PC-9 (cell line): ENCODE measurements at regions not wholly inside any gene's neighbourhood (a gene's known extent, or its start where the extent isn't known, plus 50 kb on each side); places are given as distances from the start of the nearest gene placed in this dataset.

Experiments used
- BruUV-seq: library from RNA; stranded (reverse); fragments of 400-500 nt; replicated peaks from 2 replicates; lab custom pipeline; 2021; lab: Mats Ljungman, UMichigan
- CTCF ChIA-PET: fragments of 300-600 bp; sonication (Branson Sonifier 250); formaldehyde crosslinking; loops from one replicate; lab custom pipeline; 2022; ENCODE audit warnings: antibody characterized with exemption; lab: Charles Lee
- POLR2A ChIA-PET: fragments of 300-600 bp; sonication (Branson Sonifier 250); formaldehyde crosslinking; loops from one replicate; lab custom pipeline; 2022; ENCODE audit warnings: antibody characterized with exemption; ENCODE audit not compliant: unreplicated experiment; lab: Charles Lee
- DNase-seq, 2 experiments: peaks; one replicate each; pipeline versions ENCODE4 v3.0.0 to v3.0.0-alpha.2; 2015 to 2022; ENCODE audit warnings: mixed read lengths in 1 of 2
- H2AFZ ChIP-seq: fragments of 200-600 bp; sonication (generic); 2 replicates; pipeline ENCODE4 v1.8.1; 2017; ENCODE audit warnings: antibody characterized with exemption
- H3F3A ChIP-seq: fragments of 200-600 bp; sonication (generic); 2 replicates; pipeline ENCODE4 v1.8.1; 2017; ENCODE audit warnings: antibody characterized with exemption, mild to moderate bottlenecking, low read depth; ENCODE audit not compliant: insufficient read depth
- H3K27ac ChIP-seq: fragments of 200-600 bp; sonication (generic); 2 replicates; pipeline ENCODE4 v1.6.1; 2016; ENCODE audit warnings: mixed run types
- H3K27me3 ChIP-seq: fragments of 200-600 bp; sonication (generic); 2 replicates; pipeline ENCODE4 v1.6.1; 2016; ENCODE audit warnings: low read depth, mixed run types; ENCODE audit not compliant: insufficient read depth
- H3K36me3 ChIP-seq: fragments of 200-600 bp; sonication (generic); 2 replicates; pipeline ENCODE4 v1.6.1; 2016; ENCODE audit warnings: low read depth, mixed run types
- H3K4me1 ChIP-seq: fragments of 200-600 bp; sonication (generic); replicated peaks from 2 replicates; pipeline ENCODE4 v1.6.1; 2016; ENCODE audit warnings: mixed run types; ENCODE audit not compliant: insufficient read depth
- H3K4me2 ChIP-seq: fragments of 200-600 bp; sonication (generic); 2 replicates; pipeline ENCODE4 v1.6.1; 2017; ENCODE audit warnings: mixed run types
- H3K4me3 ChIP-seq: fragments of 200-600 bp; sonication (generic); 2 replicates; pipeline ENCODE4 v1.6.1; 2016; ENCODE audit warnings: mixed run types
- H3K79me2 ChIP-seq: fragments of 200-600 bp; sonication (generic); 2 replicates; pipeline ENCODE4 v1.6.1; 2017; ENCODE audit warnings: low read depth, mixed run types
- H3K9me2 ChIP-seq: fragments of 200-600 bp; sonication (generic); 2 replicates; pipeline ENCODE4 v1.8.1; 2017; ENCODE audit warnings: mild to moderate bottlenecking; ENCODE audit not compliant: insufficient read depth
- H3K9me3 ChIP-seq: fragments of 200-600 bp; sonication (generic); 2 replicates; pipeline ENCODE4 v1.8.1; 2016; ENCODE audit warnings: low read depth; ENCODE audit not compliant: insufficient read depth
- H4K20me1 ChIP-seq: fragments of 200-600 bp; sonication (generic); 2 replicates; pipeline ENCODE4 v1.8.1; 2017; ENCODE audit not compliant: insufficient read depth
- EZH2 ChIP-seq: fragments of 200-600 bp; sonication (generic); IDR thresholded peaks from 2 replicates; pipeline ENCODE4 v1.8.0; 2017; ENCODE audit warnings: antibody characterized with exemption, low read depth
- intact Hi-C: fragments of 100-400 bp; cut with micrococcal nuclease; formaldehyde crosslinking; loops from one replicate; pipeline ENCODE4 v1.10.0; 2022; ENCODE audit not compliant: unreplicated experiment
- TF ChIP-seq, protein P1 (sequence below): fragments of 200-600 bp; sonication (generic); conservative IDR thresholded peaks from 2 replicates; pipeline ENCODE4 v1.6.1; 2017; ENCODE audit warnings: mixed run types, antibody characterized with exemption, mild to moderate bottlenecking, moderate library complexity

DNA sequence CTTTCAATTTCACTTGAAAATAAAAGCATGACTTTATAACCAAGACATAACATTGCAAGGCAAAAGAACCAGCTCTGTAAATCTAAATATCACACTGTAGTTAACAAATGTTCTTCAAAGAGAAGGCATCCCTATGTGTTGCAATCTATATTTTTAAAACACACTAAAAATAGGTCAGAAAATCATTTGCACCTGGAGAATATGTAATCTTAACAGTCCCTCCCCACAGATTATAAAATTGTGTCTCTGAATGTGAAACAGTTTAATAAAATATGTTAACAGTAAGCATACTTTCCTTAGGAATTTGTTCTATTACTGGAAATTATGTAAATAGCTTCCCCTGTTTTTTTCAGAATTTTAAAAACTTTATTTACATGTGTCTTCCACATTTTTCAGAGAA, 351.9 kb downstream of the COL12A1 start:
- Histone ChIP-seq H4K20me1 (no peaks in the 10 kb centered on the region), H3K27me3 (no peaks in the 10 kb centered on the region), H3K27ac (no peak overlapping the region), H3K9me2 (no peaks in the 10 kb centered on the region), H3K9me3 (no peaks in the 10 kb centered on the region), H3K4me1 (no peaks in the 10 kb centered on the region), H2AFZ (no peak overlapping the region), H3K36me3 (no peaks in the 10 kb centered on the region), H3F3A (no peaks in the 10 kb centered on the region), H3K79me2 (no peaks in the 10 kb centered on the region), H3K4me2 (no peak overlapping the region), H3K4me3 (no peak overlapping the region)
- POLR2A ChIA-PET, result no interaction called here
- intact Hi-C loops, result no loop called here
- TF ChIP-seq, protein P1, sequence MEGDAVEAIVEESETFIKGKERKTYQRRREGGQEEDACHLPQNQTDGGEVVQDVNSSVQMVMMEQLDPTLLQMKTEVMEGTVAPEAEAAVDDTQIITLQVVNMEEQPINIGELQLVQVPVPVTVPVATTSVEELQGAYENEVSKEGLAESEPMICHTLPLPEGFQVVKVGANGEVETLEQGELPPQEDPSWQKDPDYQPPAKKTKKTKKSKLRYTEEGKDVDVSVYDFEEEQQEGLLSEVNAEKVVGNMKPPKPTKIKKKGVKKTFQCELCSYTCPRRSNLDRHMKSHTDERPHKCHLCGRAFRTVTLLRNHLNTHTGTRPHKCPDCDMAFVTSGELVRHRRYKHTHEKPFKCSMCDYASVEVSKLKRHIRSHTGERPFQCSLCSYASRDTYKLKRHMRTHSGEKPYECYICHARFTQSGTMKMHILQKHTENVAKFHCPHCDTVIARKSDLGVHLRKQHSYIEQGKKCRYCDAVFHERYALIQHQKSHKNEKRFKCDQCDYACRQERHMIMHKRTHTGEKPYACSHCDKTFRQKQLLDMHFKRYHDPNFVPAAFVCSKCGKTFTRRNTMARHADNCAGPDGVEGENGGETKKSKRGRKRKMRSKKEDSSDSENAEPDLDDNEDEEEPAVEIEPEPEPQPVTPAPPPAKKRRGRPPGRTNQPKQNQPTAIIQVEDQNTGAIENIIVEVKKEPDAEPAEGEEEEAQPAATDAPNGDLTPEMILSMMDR, result no peak
- no peak for TF ChIP-seq EZH2
- CTCF ChIA-PET, result no interaction called here
- DNase-seq, result no peak
- BruUV-seq, result no TSS peak

DNA sequence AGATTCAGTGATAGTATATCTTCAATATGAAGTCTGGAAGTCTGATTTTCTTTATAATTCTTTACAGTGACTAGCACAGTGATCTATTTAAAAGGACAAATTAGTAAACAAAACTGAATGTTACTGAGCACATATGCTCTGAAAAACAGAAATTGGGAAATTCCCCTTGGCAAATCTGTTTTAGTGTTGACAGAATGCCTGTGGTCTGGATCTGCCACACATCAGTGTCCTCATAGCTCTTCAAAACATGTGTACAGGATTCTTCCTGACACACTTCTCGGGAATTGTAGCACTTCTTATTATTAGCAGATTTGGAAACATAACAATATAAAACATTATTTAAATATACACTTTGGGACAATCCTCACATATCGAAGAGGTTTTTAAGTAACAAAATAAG, 354.3 kb downstream of the COL12A1 start:
- no peak overlapping the region for H3K4me2 ChIP-seq

DNA sequence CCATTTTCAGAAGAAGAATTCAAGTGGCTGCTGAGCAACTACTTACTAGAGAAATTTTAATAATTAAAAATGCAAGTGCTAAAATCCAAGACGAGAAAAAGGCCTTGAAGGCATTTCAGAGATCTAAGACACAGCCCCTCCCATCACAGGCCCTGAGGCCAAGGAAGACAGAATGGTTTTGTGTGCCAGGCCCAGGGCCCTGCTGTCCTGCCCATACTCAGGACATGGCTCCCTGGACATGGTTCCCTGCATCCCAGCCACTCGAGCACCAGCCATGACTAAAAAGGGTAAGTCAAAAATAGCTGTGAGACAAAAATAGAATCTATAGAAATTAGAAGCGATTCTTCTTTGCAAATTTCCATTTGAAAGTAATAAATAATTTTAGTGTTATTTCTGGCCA, 364.9 kb downstream of the COL12A1 start:
- POLR2A ChIA-PET, result interaction anchor here (0.6 kb wide), 1 partner anchor 37 kb away, joined by 3 read pairs; no protein-coding TSS in a partner anchor
- H3K36me3 ChIP-seq, result no peaks in the 10 kb centered on the region
- H3K27ac ChIP-seq, result no peak overlapping the region
- no TSS peak for BruUV-seq
- H3K4me1 ChIP-seq, result no peaks in the 10 kb centered on the region
- H3F3A ChIP-seq, result no peaks in the 10 kb centered on the region
- intact Hi-C loops, result no loop called here
- no peaks in the 10 kb centered on the region for H3K9me2 ChIP-seq
- no peak overlapping the region for H2AFZ ChIP-seq
- CTCF ChIA-PET, result no interaction called here
- TF ChIP-seq EZH2, result no peak
- TF ChIP-seq, protein P1, result no peak
- no peaks in the 10 kb centered on the region for H3K79me2 ChIP-seq
- H3K27me3 ChIP-seq, result no peaks in the 10 kb centered on the region
- H4K20me1 ChIP-seq, result no peaks in the 10 kb centered on the region
- no peaks in the 10 kb centered on the region for H3K9me3 ChIP-seq
- H3K4me2 ChIP-seq, result no peak overlapping the region
- DNase-seq, result no peak
- H3K4me3 ChIP-seq, result no peak overlapping the region

More for the DNA sequence above, 354.3 kb downstream of the COL12A1 start:
- ChIA-PET CTCF (no interaction called here), POLR2A (no interaction called here)
- TF ChIP-seq EZH2, result no peak
- TF ChIP-seq, protein P1, result no peak
- no peaks in the 10 kb centered on the region for H3K36me3 ChIP-seq
- H3K79me2 ChIP-seq, result no peaks in the 10 kb centered on the region
- DNase-seq, result no peak
- H3K4me1 ChIP-seq, result no peaks in the 10 kb centered on the region
- BruUV-seq, result no TSS peak
- no peak overlapping the region for H2AFZ ChIP-seq
- intact Hi-C loops, result no loop called here
- no peak overlapping the region for H3K4me3 ChIP-seq
- no peaks in the 10 kb centered on the region for H3K9me2 ChIP-seq
- H3F3A ChIP-seq, result no peaks in the 10 kb centered on the region
- no peak overlapping the region for H3K27ac ChIP-seq
- H3K9me3 ChIP-seq, result no peaks in the 10 kb centered on the region
- H3K27me3 ChIP-seq, result no peaks in the 10 kb centered on the region
- H4K20me1 ChIP-seq, result no peaks in the 10 kb centered on the region
